WTC11 (cell line): ENCODE measurements at regions not wholly inside any gene's neighbourhood (a gene's known extent, or its start where the extent isn't known, plus 50 kb on each side); places are given as distances from the start of the nearest gene placed in this dataset.

Source experiments
- ATAC-seq: fragments of 200-7000 bp; cut with Tn5 transposase; 2 replicates; pipeline ENCODE4 v1.10.0; 2021; ENCODE audit warnings: mild to moderate bottlenecking, moderate library complexity
- CTCF ChIA-PET: fragments of 300-600 bp; sonication (Branson Sonifier 250); formaldehyde crosslinking; loops from one replicate; lab custom pipeline; 2021; ENCODE audit warnings: antibody characterized with exemption; lab: Charles Lee
- POLR2A ChIA-PET: fragments of 350-600 bp; sonication (Branson Sonifier 250); formaldehyde crosslinking; loops from one replicate; lab custom pipeline; 2021; ENCODE audit warnings: antibody characterized with exemption; lab: Charles Lee
- DNase-seq: peaks from one replicate; pipeline ENCODE4 v3.0.0; 2021; ENCODE audit warnings: low spot score
- H3K27ac Mint-ChIP-seq: 2 replicates; pipeline ENCODE4 v1.8.0; 2021; ENCODE audit warnings: mixed read lengths
- H3K27me3 Mint-ChIP-seq: 2 replicates; pipeline ENCODE4 v1.8.0; 2021; ENCODE audit warnings: low read depth, mild to moderate bottlenecking, moderate library complexity, mixed read lengths
- H3K36me3 Mint-ChIP-seq: 2 replicates; pipeline ENCODE4 v1.8.0; 2021; ENCODE audit warnings: mixed read lengths
- H3K4me1 Mint-ChIP-seq: 2 replicates; pipeline ENCODE4 v1.8.0; 2022; ENCODE audit warnings: mixed read lengths
- H3K4me3 Mint-ChIP-seq: 2 replicates; pipeline ENCODE4 v1.8.0; 2021; ENCODE audit warnings: mild to moderate bottlenecking, moderate library complexity, mixed read lengths
- H3K9me3 Mint-ChIP-seq: 2 replicates; pipeline ENCODE4 v1.8.0; 2021; ENCODE audit warnings: mixed read lengths
- CREM ChIP-seq: sonication (generic); formaldehyde crosslinking; IDR thresholded peaks from 2 replicates; pipeline ENCODE4 v1.8.1; 2022; ENCODE audit warnings: mild to moderate bottlenecking, missing genetic modification reagents, moderate library complexity
- ETV6 ChIP-seq: sonication (generic); formaldehyde crosslinking; IDR thresholded peaks from 2 replicates; pipeline ENCODE4 v1.8.1; 2022; ENCODE audit warnings: mild to moderate bottlenecking, missing genetic modification reagents
- GABPB1 ChIP-seq: sonication (generic); formaldehyde crosslinking; IDR thresholded peaks from 2 replicates; pipeline ENCODE4 v1.8.1; 2023; ENCODE audit warnings: mild to moderate bottlenecking, missing genetic modification reagents
- GTF2I ChIP-seq: fragments of 250-450 bp; sonication (Bioruptor Pico); conservative IDR thresholded peaks from 2 replicates; pipeline ENCODE4 v1.4.0; 2021; ENCODE audit warnings: mild to moderate bottlenecking
- NFE2L1 ChIP-seq: sonication (generic); formaldehyde crosslinking; IDR thresholded peaks from 2 replicates; pipeline ENCODE4 v1.8.1; 2023; ENCODE audit warnings: missing genetic modification reagents
- NR3C1 ChIP-seq: sonication (generic); formaldehyde crosslinking; conservative IDR thresholded peaks from 2 replicates; pipeline ENCODE4 v1.8.1; 2023; ENCODE audit warnings: low read depth, mild to moderate bottlenecking, missing genetic modification reagents
- OVOL2 ChIP-seq: fragments of 250-450 bp; sonication (Bioruptor Pico); IDR thresholded peaks from 2 replicates; pipeline ENCODE4 v1.9.0; 2021; ENCODE audit warnings: mild to moderate bottlenecking, borderline replicate concordance
- PRRX2 ChIP-seq: fragments of 250-450 bp; sonication (Bioruptor Pico); IDR thresholded peaks from 2 replicates; pipeline ENCODE4 v1.8.0; 2021; ENCODE audit warnings: mild to moderate bottlenecking
- TEAD4 ChIP-seq: sonication (generic); formaldehyde crosslinking; IDR thresholded peaks from 2 replicates; pipeline ENCODE4 v1.8.0; 2022; ENCODE audit warnings: mild to moderate bottlenecking, missing genetic modification reagents
- ZNF138 ChIP-seq: sonication (generic); formaldehyde crosslinking; conservative IDR thresholded peaks from 2 replicates; pipeline ENCODE4 v1.8.1; 2022; ENCODE audit warnings: mild to moderate bottlenecking, moderate library complexity, missing genetic modification reagents
- TF ChIP-seq, protein P1 (sequence below): fragments of 250-450 bp; sonication (Bioruptor Pico); IDR thresholded peaks from 2 replicates; pipeline ENCODE4 v1.9.0; 2021; ENCODE audit warnings: mild to moderate bottlenecking, borderline replicate concordance
- TF ChIP-seq, protein P2 (sequence below): fragments of 250-450 bp; sonication (Bioruptor Pico); IDR thresholded peaks from 2 replicates; pipeline ENCODE4 v1.8.0; 2021; ENCODE audit warnings: mild to moderate bottlenecking
- TF ChIP-seq, protein P3 (sequence below): sonication (generic); formaldehyde crosslinking; IDR thresholded peaks from 2 replicates; pipeline ENCODE4 v1.8.0; 2022; ENCODE audit warnings: mild to moderate bottlenecking, missing genetic modification reagents
- TF ChIP-seq, protein P4 (sequence below): sonication (generic); formaldehyde crosslinking; IDR thresholded peaks from 2 replicates; pipeline ENCODE4 v1.8.0; 2023; ENCODE audit warnings: missing genetic modification reagents, mild to moderate bottlenecking, borderline replicate concordance
- TF ChIP-seq, protein P5 (sequence below): sonication (generic); formaldehyde crosslinking; IDR thresholded peaks from 2 replicates; pipeline ENCODE4 v1.8.1; 2022; ENCODE audit warnings: low read depth, mild to moderate bottlenecking, moderate library complexity, missing genetic modification reagents, borderline replicate concordance
- TF ChIP-seq, protein P6 (sequence below): sonication (generic); formaldehyde crosslinking; IDR thresholded peaks from 2 replicates; pipeline ENCODE4 v1.8.0; 2023; ENCODE audit warnings: missing genetic modification reagents

DNA sequence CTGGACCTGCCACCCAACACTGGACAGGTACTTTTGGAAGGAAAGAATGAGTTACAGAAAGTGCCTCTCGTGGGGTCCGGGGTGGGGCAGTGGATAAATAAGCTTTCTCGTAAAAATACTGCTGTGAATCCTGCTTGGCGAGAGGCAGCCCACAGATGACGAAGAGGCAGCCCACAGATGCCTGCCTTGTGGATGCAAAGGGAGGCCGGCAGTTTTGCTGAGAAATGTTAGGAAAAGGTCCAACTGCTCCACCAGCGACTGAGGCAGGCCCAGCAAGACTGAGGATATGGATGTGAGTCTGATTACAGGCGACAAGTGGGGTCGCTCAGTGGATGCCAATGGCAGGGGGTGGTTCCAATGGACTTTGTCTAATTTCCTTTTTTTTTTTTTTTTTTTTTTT lies 79.1 kb upstream of the PPP1R26 start:
- no peak for DNase-seq
- Mint-ChIP-seq H3K4me1 (no peaks in the 10 kb centered on the region), H3K36me3 (peaks cover 14% of the 10 kb centered on the region), H3K4me3 (no peak overlapping the region), H3K27ac (no peak overlapping the region), H3K27me3 (no peaks in the 10 kb centered on the region), H3K9me3 (peaks cover 10% of the 10 kb centered on the region)
- POLR2A ChIA-PET, result no interaction called here
- TF ChIP-seq ZNF138 (CRISPR knock-in tag), result no peak
- no peak for TF ChIP-seq PRRX2
- TF ChIP-seq, protein P1, sequence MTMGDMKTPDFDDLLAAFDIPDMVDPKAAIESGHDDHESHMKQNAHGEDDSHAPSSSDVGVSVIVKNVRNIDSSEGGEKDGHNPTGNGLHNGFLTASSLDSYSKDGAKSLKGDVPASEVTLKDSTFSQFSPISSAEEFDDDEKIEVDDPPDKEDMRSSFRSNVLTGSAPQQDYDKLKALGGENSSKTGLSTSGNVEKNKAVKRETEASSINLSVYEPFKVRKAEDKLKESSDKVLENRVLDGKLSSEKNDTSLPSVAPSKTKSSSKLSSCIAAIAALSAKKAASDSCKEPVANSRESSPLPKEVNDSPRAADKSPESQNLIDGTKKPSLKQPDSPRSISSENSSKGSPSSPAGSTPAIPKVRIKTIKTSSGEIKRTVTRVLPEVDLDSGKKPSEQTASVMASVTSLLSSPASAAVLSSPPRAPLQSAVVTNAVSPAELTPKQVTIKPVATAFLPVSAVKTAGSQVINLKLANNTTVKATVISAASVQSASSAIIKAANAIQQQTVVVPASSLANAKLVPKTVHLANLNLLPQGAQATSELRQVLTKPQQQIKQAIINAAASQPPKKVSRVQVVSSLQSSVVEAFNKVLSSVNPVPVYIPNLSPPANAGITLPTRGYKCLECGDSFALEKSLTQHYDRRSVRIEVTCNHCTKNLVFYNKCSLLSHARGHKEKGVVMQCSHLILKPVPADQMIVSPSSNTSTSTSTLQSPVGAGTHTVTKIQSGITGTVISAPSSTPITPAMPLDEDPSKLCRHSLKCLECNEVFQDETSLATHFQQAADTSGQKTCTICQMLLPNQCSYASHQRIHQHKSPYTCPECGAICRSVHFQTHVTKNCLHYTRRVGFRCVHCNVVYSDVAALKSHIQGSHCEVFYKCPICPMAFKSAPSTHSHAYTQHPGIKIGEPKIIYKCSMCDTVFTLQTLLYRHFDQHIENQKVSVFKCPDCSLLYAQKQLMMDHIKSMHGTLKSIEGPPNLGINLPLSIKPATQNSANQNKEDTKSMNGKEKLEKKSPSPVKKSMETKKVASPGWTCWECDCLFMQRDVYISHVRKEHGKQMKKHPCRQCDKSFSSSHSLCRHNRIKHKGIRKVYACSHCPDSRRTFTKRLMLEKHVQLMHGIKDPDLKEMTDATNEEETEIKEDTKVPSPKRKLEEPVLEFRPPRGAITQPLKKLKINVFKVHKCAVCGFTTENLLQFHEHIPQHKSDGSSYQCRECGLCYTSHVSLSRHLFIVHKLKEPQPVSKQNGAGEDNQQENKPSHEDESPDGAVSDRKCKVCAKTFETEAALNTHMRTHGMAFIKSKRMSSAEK (CRISPR knock-in tag), result no peak
- no peak for TF ChIP-seq NFE2L1 (CRISPR knock-in tag)
- TF ChIP-seq, protein P2, sequence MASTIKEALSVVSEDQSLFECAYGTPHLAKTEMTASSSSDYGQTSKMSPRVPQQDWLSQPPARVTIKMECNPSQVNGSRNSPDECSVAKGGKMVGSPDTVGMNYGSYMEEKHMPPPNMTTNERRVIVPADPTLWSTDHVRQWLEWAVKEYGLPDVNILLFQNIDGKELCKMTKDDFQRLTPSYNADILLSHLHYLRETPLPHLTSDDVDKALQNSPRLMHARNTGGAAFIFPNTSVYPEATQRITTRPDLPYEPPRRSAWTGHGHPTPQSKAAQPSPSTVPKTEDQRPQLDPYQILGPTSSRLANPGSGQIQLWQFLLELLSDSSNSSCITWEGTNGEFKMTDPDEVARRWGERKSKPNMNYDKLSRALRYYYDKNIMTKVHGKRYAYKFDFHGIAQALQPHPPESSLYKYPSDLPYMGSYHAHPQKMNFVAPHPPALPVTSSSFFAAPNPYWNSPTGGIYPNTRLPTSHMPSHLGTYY (CRISPR knock-in tag), result no peak
- TF ChIP-seq, protein P3, sequence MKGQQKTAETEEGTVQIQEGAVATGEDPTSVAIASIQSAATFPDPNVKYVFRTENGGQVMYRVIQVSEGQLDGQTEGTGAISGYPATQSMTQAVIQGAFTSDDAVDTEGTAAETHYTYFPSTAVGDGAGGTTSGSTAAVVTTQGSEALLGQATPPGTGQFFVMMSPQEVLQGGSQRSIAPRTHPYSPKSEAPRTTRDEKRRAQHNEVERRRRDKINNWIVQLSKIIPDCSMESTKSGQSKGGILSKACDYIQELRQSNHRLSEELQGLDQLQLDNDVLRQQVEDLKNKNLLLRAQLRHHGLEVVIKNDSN (CRISPR knock-in tag), result no peak
- TF ChIP-seq, protein P4, sequence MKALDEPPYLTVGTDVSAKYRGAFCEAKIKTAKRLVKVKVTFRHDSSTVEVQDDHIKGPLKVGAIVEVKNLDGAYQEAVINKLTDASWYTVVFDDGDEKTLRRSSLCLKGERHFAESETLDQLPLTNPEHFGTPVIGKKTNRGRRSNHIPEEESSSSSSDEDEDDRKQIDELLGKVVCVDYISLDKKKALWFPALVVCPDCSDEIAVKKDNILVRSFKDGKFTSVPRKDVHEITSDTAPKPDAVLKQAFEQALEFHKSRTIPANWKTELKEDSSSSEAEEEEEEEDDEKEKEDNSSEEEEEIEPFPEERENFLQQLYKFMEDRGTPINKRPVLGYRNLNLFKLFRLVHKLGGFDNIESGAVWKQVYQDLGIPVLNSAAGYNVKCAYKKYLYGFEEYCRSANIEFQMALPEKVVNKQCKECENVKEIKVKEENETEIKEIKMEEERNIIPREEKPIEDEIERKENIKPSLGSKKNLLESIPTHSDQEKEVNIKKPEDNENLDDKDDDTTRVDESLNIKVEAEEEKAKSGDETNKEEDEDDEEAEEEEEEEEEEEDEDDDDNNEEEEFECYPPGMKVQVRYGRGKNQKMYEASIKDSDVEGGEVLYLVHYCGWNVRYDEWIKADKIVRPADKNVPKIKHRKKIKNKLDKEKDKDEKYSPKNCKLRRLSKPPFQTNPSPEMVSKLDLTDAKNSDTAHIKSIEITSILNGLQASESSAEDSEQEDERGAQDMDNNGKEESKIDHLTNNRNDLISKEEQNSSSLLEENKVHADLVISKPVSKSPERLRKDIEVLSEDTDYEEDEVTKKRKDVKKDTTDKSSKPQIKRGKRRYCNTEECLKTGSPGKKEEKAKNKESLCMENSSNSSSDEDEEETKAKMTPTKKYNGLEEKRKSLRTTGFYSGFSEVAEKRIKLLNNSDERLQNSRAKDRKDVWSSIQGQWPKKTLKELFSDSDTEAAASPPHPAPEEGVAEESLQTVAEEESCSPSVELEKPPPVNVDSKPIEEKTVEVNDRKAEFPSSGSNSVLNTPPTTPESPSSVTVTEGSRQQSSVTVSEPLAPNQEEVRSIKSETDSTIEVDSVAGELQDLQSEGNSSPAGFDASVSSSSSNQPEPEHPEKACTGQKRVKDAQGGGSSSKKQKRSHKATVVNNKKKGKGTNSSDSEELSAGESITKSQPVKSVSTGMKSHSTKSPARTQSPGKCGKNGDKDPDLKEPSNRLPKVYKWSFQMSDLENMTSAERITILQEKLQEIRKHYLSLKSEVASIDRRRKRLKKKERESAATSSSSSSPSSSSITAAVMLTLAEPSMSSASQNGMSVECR, result no peak
- TF ChIP-seq GTF2I (CRISPR knock-in tag), result no peak
- TF ChIP-seq OVOL2 (CRISPR knock-in tag), result no peak
- TF ChIP-seq TEAD4 (CRISPR knock-in tag), result no peak
- TF ChIP-seq, protein P5, sequence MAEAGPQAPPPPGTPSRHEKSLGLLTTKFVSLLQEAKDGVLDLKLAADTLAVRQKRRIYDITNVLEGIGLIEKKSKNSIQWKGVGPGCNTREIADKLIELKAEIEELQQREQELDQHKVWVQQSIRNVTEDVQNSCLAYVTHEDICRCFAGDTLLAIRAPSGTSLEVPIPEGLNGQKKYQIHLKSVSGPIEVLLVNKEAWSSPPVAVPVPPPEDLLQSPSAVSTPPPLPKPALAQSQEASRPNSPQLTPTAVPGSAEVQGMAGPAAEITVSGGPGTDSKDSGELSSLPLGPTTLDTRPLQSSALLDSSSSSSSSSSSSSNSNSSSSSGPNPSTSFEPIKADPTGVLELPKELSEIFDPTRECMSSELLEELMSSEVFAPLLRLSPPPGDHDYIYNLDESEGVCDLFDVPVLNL, result no peak
- TF ChIP-seq, protein P6, sequence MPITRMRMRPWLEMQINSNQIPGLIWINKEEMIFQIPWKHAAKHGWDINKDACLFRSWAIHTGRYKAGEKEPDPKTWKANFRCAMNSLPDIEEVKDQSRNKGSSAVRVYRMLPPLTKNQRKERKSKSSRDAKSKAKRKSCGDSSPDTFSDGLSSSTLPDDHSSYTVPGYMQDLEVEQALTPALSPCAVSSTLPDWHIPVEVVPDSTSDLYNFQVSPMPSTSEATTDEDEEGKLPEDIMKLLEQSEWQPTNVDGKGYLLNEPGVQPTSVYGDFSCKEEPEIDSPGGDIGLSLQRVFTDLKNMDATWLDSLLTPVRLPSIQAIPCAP (CRISPR knock-in tag), result no peak
- no peak for TF ChIP-seq ETV6 (CRISPR knock-in tag)
- TF ChIP-seq GABPB1 (CRISPR knock-in tag), result no peak
- TF ChIP-seq NR3C1 (CRISPR knock-in tag), result no peak
- no peak for TF ChIP-seq CREM (CRISPR knock-in tag)
- no peak for ATAC-seq
- CTCF ChIA-PET, result no interaction called here
